Lung (tissue), 11 donors: ENCODE measurements at regions not wholly inside any gene's neighbourhood (a gene's known extent, or its start where the extent isn't known, plus 50 kb on each side); places are given as distances from the start of the nearest gene placed in this dataset.

ENCODE experiments used
- ATAC-seq: fragments of 200-7000 bp; cut with Tn5 transposase; one replicate; pipeline ENCODE4 v1.9.1; 2020; ENCODE audit warnings: moderate number of reproducible peaks; ENCODE audit not compliant: insufficient read depth, low FRiP score
- DNase-seq, 3 donors: peaks; one replicate each; pipeline ENCODE4 v3.0.0-alpha.2; 2013 to 2017
- H3K27ac ChIP-seq, 2 donors: one replicate each; pipeline ENCODE4 v1.5.1; 2013; ENCODE audit warnings: mild to moderate bottlenecking in 2 of 2, moderate library complexity in 2 of 2, control low read depth in 1 of 2, inconsistent platforms in 1 of 2, low read depth in 1 of 2, low read length in 1 of 2
- H3K27me3 ChIP-seq, 3 donors: one replicate each; pipeline ENCODE4 v1.5.1; 2013; ENCODE audit warnings: low read length in 2 of 3; ENCODE audit not compliant: control insufficient read depth in 3 of 3, insufficient read depth in 3 of 3
- H3K36me3 ChIP-seq, 4 donors: one replicate each; pipeline ENCODE4 v1.5.1; 2013; ENCODE audit warnings: low read length in 4 of 4, mild to moderate bottlenecking in 1 of 4, moderate library complexity in 1 of 4; ENCODE audit not compliant: control insufficient read depth in 4 of 4, insufficient read depth in 4 of 4
- H3K4me1 ChIP-seq, 5 donors: one replicate each; pipeline ENCODE4 v1.5.1; 2013; ENCODE audit warnings: low read length in 5 of 5, mild to moderate bottlenecking in 2 of 5, moderate library complexity in 1 of 5; ENCODE audit not compliant: control insufficient read depth in 5 of 5, insufficient read depth in 5 of 5
- H3K4me3 ChIP-seq: one replicate; pipeline ENCODE4 v1.5.1; 2013; ENCODE audit warnings: mild to moderate bottlenecking, control low read depth, moderate library complexity
- H3K9ac ChIP-seq, 2 donors: one replicate each; pipeline ENCODE4 v1.5.1; 2013; ENCODE audit warnings: low read length in 2 of 2, control low read depth in 1 of 2; ENCODE audit not compliant: insufficient read depth in 1 of 2
- H3K9me3 ChIP-seq, 4 donors: one replicate each; pipeline ENCODE4 v1.5.1; 2013; ENCODE audit warnings: low read length in 3 of 4, mild to moderate bottlenecking in 1 of 4, moderate library complexity in 1 of 4; ENCODE audit not compliant: control insufficient read depth in 4 of 4, insufficient read depth in 3 of 4
- WGBS, 2 donors: extraction: QIAGEN DNeasy Blood & Tissue Kit; methylation state at CpG; one replicate each; pipeline ENCODE4 v1.1.7; 2013; 5-methylcytosine and 5-hydroxymethylcytosine counted together
- TF ChIP-seq, protein P1 (sequence below): IDR thresholded peaks from 2 replicates; pipeline ENCODE4 v1.5.1; 2012; ENCODE audit warnings: mild to moderate bottlenecking; ENCODE audit errors: control extremely low read depth, extremely low read depth
- donor health status: control.
- donor health status: control.
- donor health status: Bipolar disorder and iron deficiency.
- donor health status: healthy.
- donor health status: DM: yes; HTN: yes; CAD: no.

DNA sequence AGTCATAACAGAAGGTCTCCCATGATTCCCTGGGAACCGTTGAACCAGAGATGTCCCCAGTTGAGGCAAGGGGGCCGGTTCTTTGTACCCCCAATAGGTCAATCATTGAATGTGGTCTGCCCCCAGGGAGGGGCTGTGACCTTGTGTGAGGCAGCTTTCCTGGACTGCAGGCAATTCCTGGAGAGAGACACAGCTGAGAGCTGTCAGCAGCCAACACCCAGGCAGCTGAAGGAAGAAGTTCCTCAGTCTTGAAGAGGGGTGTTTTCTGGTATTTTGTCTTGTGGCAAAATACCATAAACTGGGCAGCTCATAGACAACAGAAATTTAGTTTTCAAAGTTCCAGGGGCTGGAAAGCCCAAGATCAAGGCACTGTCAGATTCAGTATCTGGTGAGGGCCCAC is 185.7 kb upstream of the ATP6AP2 start:
- Histone ChIP-seq H3K36me3 (no peaks in the 10 kb centered on the region), H3K4me1 (no peaks in the 10 kb centered on the region), H3K27me3 (peaks cover 0 to 2% (median 2%) of the 10 kb centered on the region in 3 donors), H3K4me3 (no peak overlapping the region), H3K9ac (no peak overlapping the region), H3K27ac (no peak overlapping the region), H3K9me3 (peaks cover 0 to 22% (median 0%) of the 10 kb centered on the region in 4 donors)
- DNase-seq (no peak), ATAC-seq (no peak)
- TF ChIP-seq, protein P1, sequence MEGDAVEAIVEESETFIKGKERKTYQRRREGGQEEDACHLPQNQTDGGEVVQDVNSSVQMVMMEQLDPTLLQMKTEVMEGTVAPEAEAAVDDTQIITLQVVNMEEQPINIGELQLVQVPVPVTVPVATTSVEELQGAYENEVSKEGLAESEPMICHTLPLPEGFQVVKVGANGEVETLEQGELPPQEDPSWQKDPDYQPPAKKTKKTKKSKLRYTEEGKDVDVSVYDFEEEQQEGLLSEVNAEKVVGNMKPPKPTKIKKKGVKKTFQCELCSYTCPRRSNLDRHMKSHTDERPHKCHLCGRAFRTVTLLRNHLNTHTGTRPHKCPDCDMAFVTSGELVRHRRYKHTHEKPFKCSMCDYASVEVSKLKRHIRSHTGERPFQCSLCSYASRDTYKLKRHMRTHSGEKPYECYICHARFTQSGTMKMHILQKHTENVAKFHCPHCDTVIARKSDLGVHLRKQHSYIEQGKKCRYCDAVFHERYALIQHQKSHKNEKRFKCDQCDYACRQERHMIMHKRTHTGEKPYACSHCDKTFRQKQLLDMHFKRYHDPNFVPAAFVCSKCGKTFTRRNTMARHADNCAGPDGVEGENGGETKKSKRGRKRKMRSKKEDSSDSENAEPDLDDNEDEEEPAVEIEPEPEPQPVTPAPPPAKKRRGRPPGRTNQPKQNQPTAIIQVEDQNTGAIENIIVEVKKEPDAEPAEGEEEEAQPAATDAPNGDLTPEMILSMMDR, result no peak
- 80 to 95% methylated on average over 2 of the region's 2 CpGs for WGBS, 2 donors

- Histone ChIP-seq H3K27ac (no peak overlapping the region), H3K36me3 (no peaks in the 10 kb centered on the region), H3K4me1 (no peaks in the 10 kb centered on the region), H3K27me3 (peaks cover 0 to 2% (median 2%) of the 10 kb centered on the region in 3 donors), H3K9ac (no peak overlapping the region), H3K9me3 (peaks cover 0 to 26% (median 0%) of the 10 kb centered on the region in 4 donors), H3K4me3 (no peak overlapping the region)
- ATAC-seq, result no peak
- WGBS, 2 donors, result 76 to 94% methylated on average over 5 of the region's 5 CpGs
- peak in 2 of 3 donors; percentile 16 to 52 for DNase-seq
- TF ChIP-seq, protein P1, result no peak
These were observed 186.5 kb upstream of the ATP6AP2 start for GRCh38 chrX:40394302-40394701.

DNA sequence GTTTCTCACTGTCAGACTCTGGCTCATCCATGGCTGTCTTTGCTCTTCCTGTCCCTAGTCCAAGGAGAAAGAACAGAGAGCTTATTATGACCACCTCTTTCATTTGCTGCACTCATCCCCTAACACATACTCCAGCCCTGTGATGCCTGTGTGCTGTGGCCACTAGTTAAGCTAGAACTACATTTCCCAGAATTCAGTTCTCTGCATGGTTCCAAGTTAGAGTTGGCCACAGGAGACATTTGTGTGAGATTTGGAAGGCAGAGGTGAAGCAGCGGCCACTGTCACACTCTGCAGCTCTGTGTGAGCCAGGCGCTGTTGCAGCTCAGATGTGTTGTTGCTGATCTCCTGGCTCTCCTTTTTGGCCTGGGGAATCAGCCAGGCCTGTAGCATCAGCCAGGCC is 188.2 kb upstream of the ATP6AP2 start:
- Histone ChIP-seq H3K27me3 (peaks cover 0 to 2% (median 0%) of the 10 kb centered on the region in 3 donors), H3K4me3 (no peak overlapping the region), H3K4me1 (no peaks in the 10 kb centered on the region), H3K9me3 (peaks cover 0 to 16% (median 0%) of the 10 kb centered on the region in 4 donors), H3K27ac (no peak overlapping the region), H3K9ac (no peak overlapping the region), H3K36me3 (no peaks in the 10 kb centered on the region)
- WGBS, 2 donors, result 90 to 100% methylated on average over 2 of the region's 2 CpGs
- TF ChIP-seq, protein P1, result no peak
- ATAC-seq (no peak), DNase-seq (no peak)

- WGBS, 2 donors, result 47 to 71% methylated on average over 3 of the region's 3 CpGs
- no peak for DNase-seq
- no peaks in the 10 kb centered on the region for H3K36me3 ChIP-seq
- ATAC-seq, result no peak
- H3K9ac ChIP-seq, result no peak overlapping the region
- H3K4me1 ChIP-seq, result no peaks in the 10 kb centered on the region
- H3K27ac ChIP-seq, result no peak overlapping the region
- no peak overlapping the region for H3K4me3 ChIP-seq
- peaks cover 0 to 12% (median 0%) of the 10 kb centered on the region in 4 donors for H3K9me3 ChIP-seq
- peaks cover 0 to 2% (median 0%) of the 10 kb centered on the region in 3 donors for H3K27me3 ChIP-seq
- TF ChIP-seq, protein P1, result no peak
These were observed 189.1 kb upstream of the ATP6AP2 start for GRCh38 chrX:40391662-40392061.
